GM19372 (cell line): ENCODE measurements at regions not wholly inside any gene's neighbourhood (a gene's known extent, or its start where the extent isn't known, plus 50 kb on each side); places are given as distances from the start of the nearest gene placed in this dataset.
"Not testable (repeated sequence)": the region's sequence is repeated elsewhere in the genome, so short reads cannot be mapped to it uniquely, and the experiment has no call there.

ENCODE experiments used
- ATAC-seq: cut with Tn5 transposase; IDR thresholded peaks from one replicate; pipeline ENCODE4 v1.9.1; 2021; ENCODE audit warnings: mild to moderate bottlenecking, low read depth, moderate library complexity; ENCODE audit not compliant: unreplicated experiment

DNA sequence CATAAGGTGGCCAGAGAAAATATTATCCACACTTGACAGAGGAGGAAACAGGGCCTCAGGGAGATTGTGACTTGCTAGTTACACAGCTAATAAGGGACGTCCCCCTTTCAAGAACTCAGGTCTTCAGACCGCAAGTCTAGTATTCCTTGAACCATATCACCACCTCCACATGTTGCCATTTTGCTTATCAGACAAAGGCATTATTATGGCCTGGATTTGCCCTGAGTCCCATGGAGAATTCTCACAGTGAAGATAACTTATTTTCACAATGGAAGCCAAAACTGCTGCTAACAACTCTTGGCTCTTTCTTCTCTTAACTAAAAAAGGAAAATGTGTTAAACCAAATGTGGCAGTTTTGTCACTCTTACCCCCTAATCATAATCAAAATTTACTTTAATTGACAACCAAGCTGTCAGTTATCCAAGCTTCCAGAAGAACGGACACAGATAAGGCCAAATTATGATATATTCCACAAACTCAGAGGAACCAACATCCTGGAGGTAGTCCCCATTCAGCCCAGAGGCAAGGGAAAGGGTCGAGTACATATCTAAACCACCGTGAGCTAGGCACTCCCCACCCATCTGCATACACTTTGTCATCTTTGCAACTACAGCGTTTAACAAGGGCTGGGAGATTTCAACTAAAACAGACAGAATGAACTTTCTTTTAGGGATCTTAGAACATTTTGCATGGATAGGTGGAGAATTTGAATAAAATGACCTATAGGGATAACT, 63.6 kb upstream of the THBS1 start:
- ATAC-seq, result no peak

DNA sequence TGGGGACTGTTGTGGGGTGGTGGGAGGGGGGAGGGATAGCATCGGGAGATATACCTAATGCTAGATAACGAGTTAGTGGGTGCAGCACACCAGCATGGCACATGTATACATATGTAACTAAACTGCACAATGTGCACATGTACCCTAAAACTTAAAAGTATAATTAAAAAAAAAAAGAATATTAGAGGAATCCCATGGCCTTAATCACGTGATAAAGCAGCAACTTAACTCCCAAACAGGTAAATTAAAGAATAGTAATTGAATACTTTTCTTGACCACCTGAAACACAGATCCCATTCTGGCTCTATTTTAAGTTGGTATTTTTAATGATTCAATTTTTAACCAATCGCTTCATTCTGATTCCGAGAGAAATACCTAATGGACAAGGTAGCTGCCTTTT, 56.9 kb upstream of the THBS1 start:
- ATAC-seq, result not testable (repeated sequence)

DNA sequence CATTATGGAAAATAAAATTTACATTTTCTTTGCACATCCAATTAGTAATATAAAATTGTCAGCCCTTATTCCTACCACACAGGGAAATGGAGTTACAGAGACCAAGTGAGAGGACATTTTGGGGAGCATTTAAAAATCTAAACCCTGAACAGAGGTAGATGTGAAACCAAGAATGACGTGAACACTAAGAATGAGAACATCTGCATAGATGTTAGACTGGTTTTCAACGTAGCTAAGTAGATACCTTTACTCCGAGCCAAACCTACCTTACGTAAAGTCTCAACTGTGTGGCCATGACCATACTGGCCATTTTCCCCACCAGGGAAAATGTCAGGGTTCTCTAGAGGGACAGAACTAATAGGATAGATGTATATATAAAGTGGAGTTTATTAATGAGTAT, 51.4 kb upstream of the THBS1 start:
- ATAC-seq, result no peak

DNA sequence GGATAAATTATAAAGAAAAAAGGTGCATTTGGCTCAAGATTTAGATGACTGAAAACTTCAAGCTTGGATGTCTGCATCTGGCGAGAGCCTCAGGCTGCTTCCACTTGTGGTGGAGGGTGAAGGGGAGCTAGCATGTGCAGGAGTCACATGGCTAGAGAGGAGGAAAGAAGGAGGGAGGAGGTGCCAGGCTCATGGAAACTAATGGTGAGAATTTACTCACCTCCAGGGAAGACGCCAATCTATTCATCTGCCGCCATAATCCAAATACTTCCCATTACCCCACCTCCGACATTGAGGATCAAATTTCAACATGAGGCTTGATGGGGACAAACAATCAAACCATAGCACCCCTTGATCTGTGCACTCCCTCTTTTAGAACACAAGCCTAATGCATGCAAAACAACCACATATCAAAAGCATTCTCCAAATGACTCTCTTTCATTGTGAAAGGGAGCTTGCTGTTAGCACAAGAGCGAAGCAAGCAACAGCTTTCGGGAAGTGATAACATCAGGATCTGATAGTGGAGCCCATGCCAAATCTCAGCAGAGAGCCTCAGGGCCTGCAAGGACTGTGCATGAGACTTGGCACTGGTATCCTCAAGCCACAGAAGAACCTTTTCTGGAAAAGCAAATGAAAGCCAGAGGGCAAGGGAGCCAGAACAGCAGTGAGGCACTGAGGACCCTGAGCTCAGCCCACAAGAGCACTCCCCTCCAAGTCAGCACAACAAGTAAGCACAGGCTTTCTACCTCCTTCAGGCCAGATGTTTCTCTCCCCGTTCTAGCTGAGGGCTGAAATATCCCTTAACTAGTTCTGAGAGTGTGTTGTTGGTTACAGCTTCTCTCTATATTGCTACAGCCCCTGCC, 50.2 kb upstream of the THBS1 start:
- ATAC-seq, result no peak
